ENCODE measurements at regions not wholly inside any gene's neighbourhood (a gene's known extent, or its start where the extent isn't known, plus 50 kb on each side); places are given as distances from the start of the nearest gene placed in this dataset.

DNA sequence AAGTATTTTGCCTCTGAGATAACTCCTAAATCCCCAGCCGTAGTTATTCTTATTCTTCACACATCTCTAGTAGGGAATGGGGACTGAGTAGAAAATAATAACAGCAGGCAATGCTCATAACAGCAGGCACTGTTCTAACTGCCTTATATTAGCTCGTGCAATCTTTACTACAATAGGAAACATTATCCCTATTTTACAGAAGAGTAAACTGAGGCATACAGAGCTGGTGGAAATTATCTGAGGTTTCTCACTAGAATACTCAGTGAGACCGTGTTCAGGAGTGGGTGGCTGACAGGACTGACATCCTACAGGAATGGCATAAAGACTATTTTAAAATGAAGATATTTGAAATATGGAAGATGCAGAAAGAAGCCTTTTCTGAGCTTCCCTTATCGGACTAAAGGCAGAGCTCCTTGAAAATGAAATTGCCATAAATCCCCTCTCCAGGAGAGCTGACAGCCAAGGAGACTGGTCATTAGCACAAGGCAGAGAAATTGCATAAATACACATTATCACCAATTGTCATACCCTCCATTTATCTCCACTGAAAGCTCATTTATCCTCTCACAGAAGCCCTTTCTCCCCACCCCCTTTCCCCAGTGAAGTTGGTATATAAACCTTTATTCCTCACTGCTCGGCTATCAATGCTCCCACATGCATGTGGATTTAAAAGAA is 93.9 kb downstream of the RASSF10 start:
- intact Hi-C loops (cut with DNase I) = no loop called here
- no peak for DNase-seq

DNA sequence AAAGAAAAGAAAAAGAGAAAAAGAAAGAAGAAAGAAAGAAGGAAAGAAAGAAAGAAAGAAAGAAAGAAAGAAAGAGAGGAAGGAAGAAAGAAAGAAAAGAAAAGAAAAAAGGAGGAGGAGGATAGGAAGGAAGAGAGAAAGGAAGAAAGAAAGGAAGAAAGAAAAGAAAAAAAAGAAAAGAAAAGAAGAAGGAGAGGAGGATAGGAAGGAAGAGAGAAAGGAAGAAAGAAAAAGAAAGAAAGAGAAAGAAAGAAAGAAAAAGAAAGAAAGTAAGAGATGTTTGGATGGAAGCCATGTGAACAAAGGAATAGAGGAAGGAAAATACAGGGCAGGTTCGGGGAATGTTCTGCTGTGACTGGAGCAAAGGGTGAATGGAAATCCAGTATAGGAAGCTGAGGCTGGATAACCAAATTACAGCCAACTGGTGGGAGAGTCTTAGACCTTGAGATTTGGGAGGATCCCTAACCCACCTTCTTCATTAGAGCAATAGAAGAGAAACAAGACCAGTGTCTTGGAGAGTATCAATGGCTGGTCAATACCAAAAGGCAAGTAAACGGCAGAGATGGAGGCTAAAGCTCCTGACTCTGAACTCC is 94.9 kb downstream of the RASSF10 start:
- no peak for DNase-seq
- intact Hi-C loops (cut with DNase I) = no loop called here

DNA sequence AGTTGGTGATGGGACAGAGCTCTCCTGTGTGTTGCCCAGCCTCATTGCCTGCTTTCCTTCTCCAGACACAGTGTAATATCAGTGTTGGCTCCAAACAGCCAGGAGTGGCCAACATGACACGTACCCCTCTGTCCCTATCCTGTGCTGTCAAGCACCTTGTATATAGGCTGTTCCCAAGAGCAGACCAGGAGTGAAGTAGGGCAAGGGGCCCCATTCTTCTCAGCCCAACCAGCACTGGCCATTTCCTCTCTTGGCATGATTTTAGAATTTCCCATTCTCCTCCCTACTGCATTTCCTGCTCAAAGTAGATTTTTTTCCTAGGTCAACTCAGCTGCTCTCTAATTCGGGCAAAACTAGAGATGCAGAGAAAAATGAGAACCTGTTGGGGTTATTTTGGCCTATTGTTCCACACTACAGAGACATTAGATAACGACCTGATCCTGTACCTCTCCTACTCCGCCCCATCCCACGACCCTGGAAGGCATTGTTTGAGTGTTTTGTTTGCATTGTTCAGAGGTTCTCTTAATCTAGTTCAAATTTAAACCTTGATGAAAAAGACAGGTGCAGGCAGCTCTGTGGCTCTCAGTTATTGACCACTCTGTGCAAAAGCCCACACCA is 95.6 kb downstream of the RASSF10 start:
- intact Hi-C loops (cut with DNase I) = no loop called here
- no peak for DNase-seq

DNA sequence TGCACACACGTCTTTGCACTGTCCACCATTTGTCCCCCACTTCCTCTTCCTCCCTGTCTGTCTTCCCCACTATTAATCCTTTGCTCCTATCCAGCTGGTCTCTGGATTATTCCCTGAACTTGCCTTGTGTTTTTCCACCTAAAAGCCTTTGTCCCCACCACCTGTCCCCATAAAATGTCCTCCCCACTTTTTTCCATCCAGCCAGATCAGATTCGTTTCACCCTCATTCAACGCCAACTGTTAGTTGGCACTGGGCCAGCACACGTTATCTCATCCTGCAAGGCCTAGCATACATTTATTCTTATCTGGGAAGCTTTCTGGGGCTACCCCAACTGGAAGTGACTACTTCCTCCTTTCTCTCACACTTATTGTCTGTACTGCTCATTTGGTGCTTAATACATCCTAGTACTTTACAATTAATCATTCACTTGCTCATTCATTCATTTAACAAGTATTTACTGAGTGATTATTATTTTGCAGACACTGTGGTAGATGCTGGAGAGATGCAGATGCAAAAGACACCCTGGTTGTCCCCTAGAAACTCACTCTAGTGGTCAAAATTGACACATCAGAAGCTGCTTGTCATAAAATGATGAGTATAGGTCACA is 96.2 kb downstream of the RASSF10 start:
- DNase-seq = no peak
- intact Hi-C loops (cut with DNase I) = no loop called here

DNA sequence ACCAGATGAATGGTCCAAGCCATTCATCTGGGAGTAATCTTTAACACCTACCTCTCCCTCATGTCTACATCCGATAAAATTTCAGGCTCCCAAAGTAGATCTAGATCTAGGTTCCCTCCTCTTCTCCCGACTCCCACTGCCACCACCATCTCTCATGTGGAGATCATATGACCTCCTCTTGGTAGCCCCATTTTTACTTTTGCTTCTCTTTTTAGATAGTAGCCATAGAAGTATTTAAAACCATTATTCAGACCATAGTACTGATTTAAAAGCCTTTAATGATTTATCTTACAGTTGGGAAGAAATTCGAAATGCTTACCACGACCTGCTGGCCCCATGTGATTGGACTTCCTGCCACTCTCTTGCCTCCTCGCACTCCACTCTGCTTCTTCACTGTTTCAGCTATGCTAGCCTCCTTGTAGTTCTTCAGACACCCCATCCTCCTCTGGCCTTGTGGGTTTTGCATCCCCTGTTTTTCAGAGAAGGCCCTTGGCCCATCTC is 98.5 kb downstream of the RASSF10 start:
- intact Hi-C loops (cut with DNase I) = no loop called here
- no peak for DNase-seq

DNA sequence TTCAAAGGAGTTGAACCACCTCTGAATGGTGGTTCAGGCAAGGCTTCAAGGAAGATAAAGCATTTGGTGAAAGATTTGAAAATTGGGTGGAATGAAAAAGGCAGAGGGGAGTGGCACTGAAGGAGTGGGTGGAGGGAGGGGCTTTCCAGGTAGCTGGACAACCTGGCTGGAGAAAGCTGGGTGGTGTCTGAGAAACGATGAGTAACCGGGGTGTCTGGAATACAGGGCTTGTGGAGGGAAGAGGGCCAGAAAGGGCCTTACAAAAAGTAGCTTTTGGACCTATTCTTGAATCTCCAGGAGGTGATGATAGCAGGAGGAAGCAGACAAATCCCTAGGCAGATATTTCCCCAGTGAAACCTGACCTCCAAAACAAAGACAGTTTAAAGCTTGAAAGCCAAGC is 99.3 kb downstream of the RASSF10 start:
- no peak for DNase-seq
- intact Hi-C loops (cut with DNase I) = no loop called here

DNA sequence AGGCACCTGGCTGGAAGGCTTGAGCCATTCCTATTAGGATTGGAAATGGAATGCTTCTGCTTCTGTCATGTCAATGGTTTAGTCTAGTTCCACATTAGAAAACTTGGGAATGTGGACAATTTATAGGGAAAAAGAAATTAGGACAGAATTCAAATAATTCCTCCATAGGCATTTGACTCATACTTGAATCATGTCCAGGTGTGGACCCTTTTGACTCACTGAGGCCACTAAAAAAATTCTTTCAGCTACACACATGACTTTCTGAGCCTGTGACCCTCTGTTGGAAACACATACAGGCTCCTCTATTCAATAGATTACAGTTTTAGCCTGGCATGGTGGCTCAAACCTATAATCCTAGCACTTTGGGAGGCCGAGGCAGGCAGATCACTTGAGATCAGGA is 100.5 kb downstream of the RASSF10 start:
- no peak for DNase-seq
- intact Hi-C loops (cut with DNase I) = no loop called here

DNA sequence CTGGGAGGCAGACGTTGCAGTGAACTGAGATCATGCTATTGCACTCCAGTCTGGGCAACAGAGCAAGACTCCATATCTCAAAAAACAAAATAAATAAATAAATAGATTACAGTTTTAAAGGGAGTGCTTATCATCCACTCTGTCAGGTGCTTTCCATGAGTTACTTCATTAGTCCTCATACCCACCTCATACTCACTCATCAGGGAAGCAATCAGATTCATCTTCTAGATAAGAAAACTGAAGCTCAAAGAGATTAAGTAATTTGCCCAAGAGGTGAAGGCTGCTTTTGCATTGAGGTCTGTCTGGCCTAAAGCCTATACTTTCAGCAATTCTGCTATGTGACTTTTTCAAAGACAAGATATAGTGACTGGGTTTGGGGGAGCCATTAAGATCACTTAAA is 101.0 kb downstream of the RASSF10 start:
- intact Hi-C loops (cut with DNase I) = no loop called here

DNA sequence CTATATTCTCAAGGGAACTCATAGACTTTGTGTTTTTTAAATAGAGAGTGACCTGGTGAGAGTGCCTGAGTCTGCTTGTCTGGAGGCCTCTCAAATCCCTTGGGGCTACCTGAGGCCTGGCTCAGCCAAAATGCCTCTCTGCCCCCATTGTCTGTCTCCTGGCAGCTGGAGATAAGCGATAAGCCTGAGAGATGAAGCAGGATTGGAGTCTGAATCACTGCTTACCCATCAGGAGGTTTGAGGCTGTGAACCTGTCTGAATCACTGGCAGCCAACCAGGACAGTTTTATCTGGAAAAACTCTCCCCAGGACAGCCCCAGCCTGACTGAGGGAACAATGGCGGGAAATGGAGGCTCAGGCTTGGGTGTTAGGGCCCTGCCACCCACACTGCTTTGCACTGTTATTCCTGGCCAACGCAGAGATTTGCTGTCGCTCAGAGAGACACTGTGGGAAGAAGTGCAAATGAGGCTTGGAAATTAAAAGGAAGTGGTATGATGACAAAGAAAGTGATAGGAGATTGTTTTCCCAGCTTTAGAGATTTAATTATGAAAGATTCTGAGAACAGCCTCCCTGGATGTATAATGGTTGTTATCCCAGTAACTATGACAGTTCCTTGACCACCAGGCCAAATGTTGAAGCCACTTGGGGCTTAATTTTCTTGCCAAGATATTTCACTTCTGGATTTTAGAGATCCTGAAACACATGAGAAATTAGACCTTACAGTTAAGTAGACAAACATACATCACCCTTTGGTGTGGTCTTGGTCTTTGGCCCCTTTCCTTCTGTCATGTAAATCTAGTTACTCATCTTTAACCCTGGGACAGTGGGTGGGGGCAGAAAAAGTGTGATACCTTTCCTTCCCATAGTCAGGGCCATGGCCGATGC is 102.1 kb downstream of the RASSF10 start:
- intact Hi-C loops (cut with DNase I) = no loop called here
- DNase-seq = peak in 13 of 42 donors; percentile 10 to 63 (median 24)

More for the DNA sequence above, 101.0 kb downstream of the RASSF10 start:
- no peak for DNase-seq

DNA sequence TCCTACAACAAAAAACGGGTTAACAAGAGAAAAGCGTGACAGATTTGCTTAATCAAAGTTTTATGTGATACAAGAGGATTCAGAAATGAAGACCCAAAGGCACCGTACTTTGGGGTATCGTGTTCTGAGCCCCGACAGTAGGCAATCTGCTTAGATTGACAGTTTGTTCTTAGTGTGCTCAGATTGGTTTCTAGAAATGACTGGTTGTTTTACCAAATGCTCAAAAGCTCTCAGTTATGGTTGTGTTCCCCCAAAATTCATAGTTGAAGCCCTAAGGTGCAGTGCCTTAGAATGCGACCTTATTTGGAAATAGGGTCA is 102.7 kb downstream of the RASSF10 start:
- DNase-seq = no peak
- intact Hi-C loops (cut with DNase I) = no loop called here

DNA sequence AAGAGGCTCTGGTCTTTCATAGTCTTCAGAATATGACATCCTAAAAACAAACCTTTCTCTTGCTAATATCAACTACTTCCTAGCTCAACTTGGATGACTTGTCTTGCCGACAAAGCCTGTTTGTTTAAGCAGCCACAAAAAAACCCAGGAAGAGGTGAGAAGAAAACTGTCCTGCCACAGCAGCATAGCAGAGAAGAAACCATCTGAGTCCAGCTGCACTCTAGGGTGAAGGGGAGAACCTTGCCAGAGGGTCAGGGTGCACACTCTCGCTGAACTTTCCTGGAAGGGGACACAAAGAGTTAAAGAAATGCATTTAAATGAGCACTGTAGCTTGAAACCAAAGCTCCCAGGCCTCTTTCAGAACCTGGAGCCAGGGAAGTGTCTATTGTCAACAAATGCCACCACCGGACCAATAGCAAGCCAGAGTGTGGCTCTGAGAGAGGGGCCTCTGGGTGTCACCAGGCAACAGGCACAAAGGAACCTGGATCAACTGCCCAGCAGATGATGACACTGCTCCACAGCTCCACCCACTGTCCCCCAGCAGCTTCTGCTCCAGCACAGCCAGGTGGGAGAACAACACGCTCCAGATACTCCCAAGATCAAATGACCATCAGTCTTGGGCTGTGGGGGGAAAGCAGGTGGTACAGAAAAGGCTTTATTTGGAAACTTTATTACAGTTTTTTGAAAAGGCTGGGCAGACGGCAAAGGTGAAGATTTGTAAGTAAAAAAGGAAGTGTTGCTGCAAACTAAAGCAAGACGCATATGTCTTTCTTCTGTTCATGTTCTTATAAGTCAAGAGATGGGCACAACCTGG is 105.7 kb downstream of the RASSF10 start:
- DNase-seq = peak in 28 of 42 donors; percentile 4 to 55 (median 23)
- intact Hi-C loops (cut with DNase I) = no loop called here

DNA sequence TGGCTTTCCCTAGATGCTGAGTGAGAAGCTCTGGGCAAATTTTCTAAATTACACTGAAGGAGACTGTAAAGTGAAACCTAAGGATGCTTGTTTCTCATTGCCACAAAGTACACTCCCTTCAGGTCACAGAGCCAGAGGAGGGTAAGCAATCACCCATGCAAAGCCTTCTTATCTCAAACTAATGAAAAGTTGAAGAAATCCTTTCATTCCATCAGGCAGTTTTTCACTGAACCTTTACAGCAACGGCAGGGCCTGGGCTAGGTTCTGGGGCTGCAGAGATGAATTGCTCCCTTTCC is 106.2 kb downstream of the RASSF10 start:
- intact Hi-C loops (cut with DNase I) = no loop called here
- no peak for DNase-seq

DNA sequence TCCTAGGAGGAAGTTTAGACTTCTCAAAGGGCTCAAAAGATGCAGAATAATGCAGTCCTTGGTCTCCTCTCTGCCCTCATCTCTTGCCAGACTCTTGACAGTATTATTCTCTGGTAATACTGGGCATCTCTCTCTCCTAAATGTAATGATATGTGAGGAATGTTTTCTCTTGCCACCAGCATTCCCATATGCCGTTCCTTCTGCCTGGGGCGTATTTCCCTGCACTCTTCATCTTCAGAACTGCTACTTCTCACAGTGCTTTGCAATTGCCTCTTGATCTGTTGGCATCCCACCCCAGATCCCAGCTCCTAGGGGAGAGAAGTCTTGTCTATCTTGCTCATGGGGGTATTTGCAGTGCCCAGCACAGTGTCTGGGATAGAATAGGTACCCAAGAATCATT is 107.4 kb downstream of the RASSF10 start:
- intact Hi-C loops (cut with DNase I) = no loop called here
- DNase-seq = no peak

DNA sequence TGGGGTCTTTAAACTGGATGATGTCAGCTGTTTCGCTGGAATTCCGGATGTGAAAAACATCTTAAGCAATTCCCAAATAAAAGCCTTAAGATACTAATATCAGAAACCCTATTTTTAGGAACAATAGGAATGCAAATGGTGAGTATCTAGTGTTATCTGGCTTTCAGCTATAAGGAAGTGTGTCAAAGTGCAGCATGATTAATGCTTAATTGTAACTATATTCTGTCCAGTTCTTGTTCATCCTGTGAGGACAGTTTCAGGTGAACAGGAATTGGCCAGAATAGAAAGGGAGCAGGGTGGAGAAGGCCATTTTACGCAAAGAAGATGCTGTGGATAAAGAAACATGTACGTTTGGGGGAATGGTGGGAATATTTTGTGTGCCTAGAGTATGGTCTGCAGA is 108.2 kb downstream of the RASSF10 start:
- DNase-seq = no peak
- intact Hi-C loops (cut with DNase I) = no loop called here

DNA sequence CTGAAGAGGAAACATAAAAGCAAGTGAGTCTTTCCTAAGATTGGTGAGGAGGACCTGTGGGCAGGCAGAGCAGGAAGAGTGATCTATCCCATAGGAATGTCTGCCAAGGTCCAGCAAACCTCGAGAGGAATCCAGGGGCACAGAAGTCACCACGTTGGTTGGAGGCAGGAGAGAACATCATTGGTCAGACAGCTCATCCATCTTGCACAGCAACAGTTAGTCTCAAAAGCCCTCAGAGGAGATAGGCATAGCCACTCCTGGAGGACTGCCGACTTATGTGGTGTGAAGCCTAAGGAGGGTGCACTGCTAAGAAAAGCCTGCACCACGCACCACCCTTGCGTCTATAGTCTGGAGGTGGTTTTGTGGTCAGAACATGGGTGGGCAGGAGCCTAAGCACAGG is 109.1 kb downstream of the RASSF10 start:
- intact Hi-C loops (cut with DNase I) = no loop called here
- no peak for DNase-seq

DNA sequence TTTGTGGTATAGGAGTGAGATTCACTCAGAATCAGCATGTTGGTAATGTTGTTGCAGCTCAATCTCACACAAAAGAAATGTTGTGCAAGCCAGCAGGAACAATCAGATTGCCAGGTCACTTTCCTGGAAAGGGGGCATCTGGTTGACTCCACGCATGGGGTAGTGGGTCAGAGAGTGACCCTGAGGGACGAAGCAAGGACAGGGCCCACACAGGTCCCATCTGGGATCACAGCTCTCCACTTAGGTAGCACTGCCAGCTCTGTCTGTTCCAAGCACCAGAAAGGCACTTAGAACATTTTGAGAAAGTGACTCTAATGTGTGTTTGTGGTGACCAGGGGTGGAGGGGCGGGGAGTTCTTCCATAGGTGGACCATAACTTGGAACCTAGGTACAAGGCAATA is 109.5 kb downstream of the RASSF10 start:
- DNase-seq = no peak
- intact Hi-C loops (cut with DNase I) = no loop called here

DNA sequence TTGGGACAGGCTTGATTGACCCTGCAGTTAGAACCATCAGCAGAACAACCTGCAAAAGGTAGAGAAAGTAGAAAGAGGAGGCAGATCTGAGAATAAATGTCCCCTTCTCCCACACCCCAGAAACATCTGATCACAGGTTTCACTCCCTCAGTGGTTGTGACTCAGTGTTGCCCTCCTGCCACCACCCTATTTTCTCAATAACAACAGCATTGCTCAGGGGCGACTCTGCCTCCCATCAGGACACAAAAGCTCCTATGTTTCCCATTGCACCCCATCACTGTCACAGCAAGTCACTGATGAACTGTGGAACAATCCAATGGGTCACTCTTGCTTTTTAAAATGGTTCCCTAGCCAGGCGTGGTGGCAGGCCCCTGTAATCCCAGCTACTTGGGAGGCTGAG is 110.2 kb downstream of the RASSF10 start:
- DNase-seq = no peak
- intact Hi-C loops (cut with DNase I) = no loop called here

DNA sequence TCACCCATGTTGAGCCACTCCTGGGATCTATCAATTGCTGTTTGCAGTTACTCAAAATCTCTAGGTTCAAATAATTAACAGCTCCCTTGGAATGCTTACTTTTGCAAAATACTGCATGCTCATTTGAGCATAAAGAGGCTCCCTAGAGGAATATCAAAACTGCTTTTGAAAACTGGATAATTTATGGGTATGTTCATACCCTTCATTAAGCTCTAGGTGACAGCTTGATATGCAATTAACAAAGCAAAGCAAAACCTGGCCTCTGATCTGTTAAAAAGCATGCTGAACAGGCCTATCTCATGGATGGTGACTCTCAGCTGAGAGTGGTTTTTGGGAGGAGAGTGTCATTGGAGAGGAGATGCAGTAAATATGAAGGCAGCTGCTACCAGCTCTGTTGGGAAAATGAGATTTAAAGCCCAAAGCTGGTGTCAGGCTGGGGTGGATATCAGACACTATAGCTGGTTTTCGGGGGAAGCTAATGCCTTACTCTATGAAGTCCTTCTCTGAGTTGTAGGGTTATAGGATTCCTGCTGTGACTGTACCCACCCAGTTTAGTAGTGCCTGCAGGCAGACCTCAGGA is 110.9 kb downstream of the RASSF10 start:
- DNase-seq = no peak
- intact Hi-C loops (cut with DNase I) = no loop called here

DNA sequence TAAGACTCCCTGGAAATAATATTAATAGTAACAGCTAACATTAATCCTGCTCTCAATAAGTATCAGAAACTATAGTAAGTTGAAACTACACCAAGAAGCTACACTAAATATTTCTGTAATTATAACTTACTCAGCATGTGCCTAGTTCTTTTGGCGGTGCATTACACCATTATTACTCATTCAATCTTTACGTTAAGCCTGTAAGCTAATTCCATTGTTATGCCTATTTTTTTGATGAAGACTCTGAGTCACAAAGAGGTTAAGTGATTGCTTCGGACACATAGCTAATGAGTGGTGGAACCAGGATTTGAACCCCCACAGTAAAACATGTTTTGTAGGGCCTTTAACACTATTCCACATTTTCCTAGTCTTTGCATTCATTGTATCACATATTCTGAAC is 111.6 kb downstream of the RASSF10 start:
- DNase-seq = no peak
- intact Hi-C loops (cut with DNase I) = no loop called here

All from head of caudate nucleus (tissue), 42 donors.